Astrocyte (in vitro differentiated cells and primary cell): ENCODE measurements at regions not wholly inside any gene's neighbourhood (a gene's known extent, or its start where the extent isn't known, plus 50 kb on each side); places are given as distances from the start of the nearest gene placed in this dataset.

ENCODE experiments used
- EZH2 ChIP-seq: IDR thresholded peaks from 2 replicates; pipeline ENCODE4 v1.6.1; 2012; ENCODE audit warnings: mild to moderate bottlenecking, low read length, inconsistent platforms; ENCODE audit not compliant: insufficient read depth
- TF ChIP-seq, protein P1 (sequence below): IDR thresholded peaks from 2 replicates; pipeline ENCODE4 v1.5.1; 2011; ENCODE audit warnings: low read depth, mild to moderate bottlenecking, inconsistent platforms, low read length, moderate library complexity; ENCODE audit not compliant: insufficient read depth

DNA sequence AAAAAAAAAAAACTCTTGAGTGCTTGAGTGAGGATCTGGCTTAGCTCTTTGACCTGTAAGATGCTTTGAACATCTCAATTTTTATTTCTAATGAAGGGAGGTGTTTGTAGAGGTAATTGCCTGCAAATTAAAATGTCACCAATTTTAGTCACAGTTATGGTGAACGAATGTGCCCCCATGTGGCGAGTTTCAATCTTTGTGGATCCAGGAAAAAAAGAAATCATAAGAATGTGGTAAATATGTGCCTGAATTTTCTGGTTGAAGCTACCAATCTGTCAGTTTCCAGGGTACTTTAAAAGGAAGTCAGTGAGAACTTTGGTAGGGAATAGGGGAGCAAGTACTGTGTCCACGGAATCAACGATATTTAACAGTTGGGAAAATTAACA lies 1772.4 kb upstream of the CDH9 start:
- TF ChIP-seq, protein P1, sequence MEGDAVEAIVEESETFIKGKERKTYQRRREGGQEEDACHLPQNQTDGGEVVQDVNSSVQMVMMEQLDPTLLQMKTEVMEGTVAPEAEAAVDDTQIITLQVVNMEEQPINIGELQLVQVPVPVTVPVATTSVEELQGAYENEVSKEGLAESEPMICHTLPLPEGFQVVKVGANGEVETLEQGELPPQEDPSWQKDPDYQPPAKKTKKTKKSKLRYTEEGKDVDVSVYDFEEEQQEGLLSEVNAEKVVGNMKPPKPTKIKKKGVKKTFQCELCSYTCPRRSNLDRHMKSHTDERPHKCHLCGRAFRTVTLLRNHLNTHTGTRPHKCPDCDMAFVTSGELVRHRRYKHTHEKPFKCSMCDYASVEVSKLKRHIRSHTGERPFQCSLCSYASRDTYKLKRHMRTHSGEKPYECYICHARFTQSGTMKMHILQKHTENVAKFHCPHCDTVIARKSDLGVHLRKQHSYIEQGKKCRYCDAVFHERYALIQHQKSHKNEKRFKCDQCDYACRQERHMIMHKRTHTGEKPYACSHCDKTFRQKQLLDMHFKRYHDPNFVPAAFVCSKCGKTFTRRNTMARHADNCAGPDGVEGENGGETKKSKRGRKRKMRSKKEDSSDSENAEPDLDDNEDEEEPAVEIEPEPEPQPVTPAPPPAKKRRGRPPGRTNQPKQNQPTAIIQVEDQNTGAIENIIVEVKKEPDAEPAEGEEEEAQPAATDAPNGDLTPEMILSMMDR, result no peak
- no peak for TF ChIP-seq EZH2
